AG09319 (cell line): ENCODE measurements at regions not wholly inside any gene's neighbourhood (a gene's known extent, or its start where the extent isn't known, plus 50 kb on each side); places are given as distances from the start of the nearest gene placed in this dataset.
"Not testable (repeated sequence)": the region's sequence is repeated elsewhere in the genome, so short reads cannot be mapped to it uniquely, and the experiment has no call there.

ENCODE experiments used
- DNase-seq: peaks from one replicate; pipeline ENCODE4 v3.0.0-alpha.2; 2010; ENCODE audit warnings: low read depth; ENCODE audit errors: extremely low read depth
- CTCF ChIP-seq: IDR thresholded peaks from 2 replicates; pipeline ENCODE4 v1.5.1; 2011; ENCODE audit warnings: low read depth, mild to moderate bottlenecking, inconsistent platforms, low read length, moderate library complexity

GRCh38 chr2:4101936-4102335 is 398.6 kb downstream of the DCDC2C start:
- no peak for TF ChIP-seq CTCF

DNA sequence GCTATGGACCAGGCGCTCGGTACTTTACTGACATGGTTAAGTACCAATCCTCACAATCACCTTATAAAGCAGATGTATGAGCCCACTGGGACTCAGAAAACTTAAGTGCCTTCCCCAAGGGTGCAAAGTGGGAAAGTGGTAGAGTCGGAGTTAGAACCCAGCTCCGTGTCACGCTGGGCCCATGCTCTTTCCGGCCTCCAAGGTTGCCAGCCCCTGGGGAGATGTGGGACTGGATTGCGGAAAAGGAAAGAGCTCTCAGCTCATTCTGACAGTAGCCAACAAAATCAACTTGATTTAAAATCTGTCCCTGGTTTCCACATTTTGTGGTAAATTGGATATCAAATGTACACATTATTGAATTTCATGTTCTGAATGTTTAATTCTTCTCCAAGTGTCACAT is 403.8 kb downstream of the DCDC2C start:
- no peak for TF ChIP-seq CTCF
- no peak for DNase-seq

More at GRCh38 chr2:4101936-4102335, 398.6 kb downstream of the DCDC2C start:
- no peak for DNase-seq

DNA sequence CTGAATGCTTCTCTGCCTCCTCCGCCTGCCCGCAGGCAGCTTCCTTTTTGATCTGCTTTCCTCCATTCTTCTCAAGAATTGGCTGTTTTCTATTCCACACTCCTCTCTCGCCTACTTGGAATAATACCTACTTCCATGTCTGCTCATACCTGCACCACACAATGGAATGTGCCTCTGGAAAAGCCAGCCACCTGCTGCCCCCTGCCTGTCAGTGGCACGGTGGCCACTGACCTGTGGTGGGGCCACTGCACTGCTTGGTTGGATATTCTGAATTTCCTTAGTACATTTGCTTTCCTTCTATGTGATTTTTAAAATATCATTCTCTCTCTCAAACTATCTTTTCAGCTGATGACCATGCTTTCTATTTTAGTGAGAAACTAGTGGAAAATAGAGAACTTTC is 406.9 kb downstream of the DCDC2C start:
- DNase-seq, result no peak
- TF ChIP-seq CTCF, result no peak

- DNase-seq, result not testable (repeated sequence)
Measured at GRCh38 chr2:4115435-4115834, 412.1 kb downstream of the DCDC2C start.

DNA sequence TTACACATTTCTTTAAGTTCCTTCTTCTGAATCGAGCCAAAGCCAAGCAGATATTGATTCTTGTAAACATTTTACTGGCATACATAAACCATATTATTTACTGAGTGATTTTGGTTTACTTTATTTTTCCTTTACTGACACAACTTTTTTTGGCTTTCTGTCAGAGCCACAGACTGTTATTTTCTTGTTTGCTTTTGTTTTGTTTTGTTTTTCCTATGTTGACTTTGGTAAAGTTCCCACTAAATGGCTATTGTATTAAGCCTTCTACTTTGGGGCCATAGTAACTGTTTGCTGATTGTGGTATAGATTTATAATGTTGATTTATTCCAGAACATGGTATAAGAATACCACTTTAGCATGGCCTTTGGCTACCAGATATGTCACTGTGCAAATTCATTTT is 419.4 kb downstream of the DCDC2C start:
- no peak for TF ChIP-seq CTCF
- DNase-seq, result no peak

DNA sequence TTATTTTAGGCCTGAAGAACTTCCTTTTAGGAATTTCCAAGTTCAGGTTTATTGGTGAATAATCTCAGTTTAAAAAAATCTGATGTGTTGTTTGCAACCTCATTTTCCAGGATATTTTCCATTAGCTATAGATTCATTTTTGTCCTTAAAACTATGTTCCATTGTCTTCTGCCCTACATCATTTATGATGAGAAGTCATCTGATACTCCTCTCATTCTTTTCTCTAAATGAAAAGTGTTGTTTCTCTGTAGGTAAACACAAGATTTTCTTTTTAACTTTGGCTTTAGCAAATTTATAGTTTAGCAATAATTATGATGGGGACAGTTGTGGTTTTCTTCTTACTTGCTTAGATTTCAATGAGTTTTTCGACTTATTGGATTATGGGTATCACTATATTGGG is 427.3 kb downstream of the DCDC2C start:
- no peak for DNase-seq
- no peak for TF ChIP-seq CTCF

DNA sequence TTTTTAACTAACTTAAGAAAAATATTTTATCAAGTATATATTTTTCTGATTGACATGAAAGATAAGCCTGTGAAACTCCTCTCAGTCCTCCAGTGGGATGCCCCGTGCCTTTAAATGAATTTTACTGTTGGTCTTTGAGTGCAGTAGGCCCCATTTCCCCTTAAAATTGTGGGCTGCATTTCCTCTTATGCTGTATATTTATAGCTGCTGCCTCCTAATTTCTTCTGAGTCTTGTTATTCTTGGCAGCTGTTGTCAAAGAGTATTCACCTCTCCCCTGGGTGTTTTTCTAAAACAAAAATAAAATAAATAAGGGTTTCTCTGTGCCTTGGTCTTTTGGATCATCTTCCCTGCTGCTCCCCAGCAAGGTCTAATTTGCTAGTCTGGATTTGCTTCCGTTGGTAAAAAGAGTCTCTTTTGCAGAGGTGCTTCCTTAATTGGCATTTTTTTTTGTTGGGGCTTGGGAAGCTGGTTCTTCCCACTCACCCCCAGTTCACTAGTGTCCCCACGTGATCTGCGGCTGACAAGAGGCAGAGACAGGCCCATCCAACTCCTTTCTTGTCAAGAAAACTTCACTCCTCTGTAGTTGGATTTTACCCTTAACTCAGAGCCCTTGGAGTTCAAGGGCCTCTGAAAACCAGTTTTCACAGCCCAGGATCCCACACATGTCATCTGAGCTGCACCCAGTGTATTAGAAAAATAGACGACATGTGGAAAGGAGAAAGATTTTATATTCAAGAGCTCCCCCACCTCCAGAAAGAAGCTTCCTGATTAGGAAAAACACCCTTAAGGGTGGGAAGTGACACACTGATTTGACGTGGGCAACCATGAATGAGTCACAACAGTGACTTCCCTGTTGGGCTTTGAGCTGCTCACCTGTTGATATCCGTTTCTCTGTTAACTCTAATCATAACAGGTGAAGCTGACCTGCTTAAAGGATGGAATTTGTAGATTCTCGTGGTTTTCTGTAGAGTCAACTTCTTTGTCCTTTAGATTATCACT is 431.5 kb downstream of the DCDC2C start:
- no peak for TF ChIP-seq CTCF
- DNase-seq, result no peak
